HEK293 (cell line): ENCODE measurements at regions not wholly inside any gene's neighbourhood (a gene's known extent, or its start where the extent isn't known, plus 50 kb on each side); places are given as distances from the start of the nearest gene placed in this dataset.

ENCODE experiments used
- CTCF ChIA-PET: fragments of 350-600 bp; formaldehyde crosslinking; extraction: SDS; loops from one replicate; lab custom pipeline; 2021; ENCODE audit warnings: antibody characterized with exemption; lab: Yijun Ruan, JAX
- POLR2A ChIA-PET: fragments of 300-600 bp; formaldehyde crosslinking; extraction: SDS; loops from one replicate; lab custom pipeline; 2020; ENCODE audit warnings: antibody characterized with exemption, inconsistent platforms; lab: Yijun Ruan, JAX
- H3K27ac ChIP-seq: fragments of 200-500 bp; sonication (Bioruptor generic); 2 replicates; pipeline ENCODE4 v1.5.1; 2014; ENCODE audit warnings: low read depth, low read length, control low read depth, inconsistent platforms; ENCODE audit errors: extremely low read depth
- H3K36me3 ChIP-seq, 2 experiments: fragments of 200-500 bp in 1 of 2; sonication (Bioruptor generic) in 1 of 2; 1 replicate in 1 of 2; 2 replicates in 1 of 2; pipeline ENCODE4 v1.5.1; 2014 to 2017; ENCODE audit warnings: inconsistent platforms in 2 of 2, low read length in 2 of 2; ENCODE audit not compliant: control insufficient read depth in 2 of 2, insufficient read depth in 1 of 2
- H3K4me1 ChIP-seq: fragments of 200-500 bp; sonication (Bioruptor generic); 2 replicates; pipeline ENCODE4 v1.5.1; 2014; ENCODE audit warnings: mild to moderate bottlenecking, low read length, inconsistent platforms; ENCODE audit not compliant: control insufficient read depth, insufficient read depth
- H3K4me3 ChIP-seq: 2 replicates; pipeline ENCODE4 v1.5.1; 2011; ENCODE audit warnings: low read depth, mild to moderate bottlenecking, control low read depth, low read length, moderate library complexity
- H3K9me3 ChIP-seq: fragments of 200-500 bp; sonication (Bioruptor generic); 2 replicates; pipeline ENCODE4 v1.5.1; 2014; ENCODE audit warnings: low read depth, low read length, inconsistent platforms; ENCODE audit not compliant: control insufficient read depth, insufficient read depth
- KLF8 ChIP-seq: fragments of 450-650 bp; formaldehyde crosslinking; IDR thresholded peaks from 2 replicates; pipeline ENCODE4 v1.5.1; 2016; ENCODE audit warnings: missing biosample characterization, missing genetic modification characterization
- PRDM4 ChIP-seq: fragments of 450-650 bp; formaldehyde crosslinking; IDR thresholded peaks from 2 replicates; pipeline ENCODE4 v1.5.1; 2017; ENCODE audit warnings: missing biosample characterization, missing genetic modification characterization
- PRDM6 ChIP-seq: fragments of 450-650 bp; formaldehyde crosslinking; IDR thresholded peaks from 2 replicates; pipeline ENCODE4 v1.5.1; 2017; ENCODE audit warnings: missing biosample characterization, missing genetic modification characterization
- SALL2 ChIP-seq: fragments of 450-650 bp; formaldehyde crosslinking; IDR thresholded peaks from 2 replicates; pipeline ENCODE4 v1.5.0; 2017; ENCODE audit warnings: missing biosample characterization, mild to moderate bottlenecking, missing genetic modification characterization, borderline replicate concordance
- TSHZ1 ChIP-seq: fragments of 450-650 bp; formaldehyde crosslinking; IDR thresholded peaks from 2 replicates; pipeline ENCODE4 v1.5.1; 2016; ENCODE audit warnings: missing biosample characterization, missing genetic modification characterization, borderline replicate concordance
- WT1 ChIP-seq: fragments of 450-650 bp; formaldehyde crosslinking; IDR thresholded peaks from 2 replicates; pipeline ENCODE4 v1.5.1; 2016; ENCODE audit warnings: missing biosample characterization, missing genetic modification characterization
- ZBTB44 ChIP-seq: fragments of 450-650 bp; IDR thresholded peaks from 2 replicates; pipeline ENCODE4 v1.5.1; 2018; ENCODE audit warnings: missing biosample characterization, mild to moderate bottlenecking, missing genetic modification characterization
- ZNF140 ChIP-seq: fragments of 450-650 bp; formaldehyde crosslinking; IDR thresholded peaks from 2 replicates; pipeline ENCODE4 v1.5.1; 2016; ENCODE audit warnings: missing biosample characterization, missing genetic modification characterization
- ZNF146 ChIP-seq: fragments of 450-650 bp; formaldehyde crosslinking; IDR thresholded peaks from 2 replicates; pipeline ENCODE4 v1.5.1; 2016; ENCODE audit warnings: missing biosample characterization, missing genetic modification characterization
- ZNF155 ChIP-seq: fragments of 450-650 bp; formaldehyde crosslinking; IDR thresholded peaks from 2 replicates; pipeline ENCODE4 v1.5.1; 2016; ENCODE audit warnings: missing biosample characterization, missing genetic modification characterization
- ZNF2 ChIP-seq: fragments of 450-650 bp; formaldehyde crosslinking; IDR thresholded peaks from 2 replicates; pipeline ENCODE4 v1.5.1; 2016; ENCODE audit warnings: missing biosample characterization, missing genetic modification characterization
- ZNF24 ChIP-seq: fragments of 450-650 bp; formaldehyde crosslinking; IDR thresholded peaks from 2 replicates; pipeline ENCODE4 v1.5.1; 2016; ENCODE audit warnings: missing biosample characterization, missing genetic modification characterization
- ZNF324 ChIP-seq: fragments of 450-650 bp; formaldehyde crosslinking; IDR thresholded peaks from 2 replicates; pipeline ENCODE4 v1.5.1; 2016; ENCODE audit warnings: missing biosample characterization, missing genetic modification characterization
- ZNF398 ChIP-seq: fragments of 450-650 bp; formaldehyde crosslinking; IDR thresholded peaks from 2 replicates; pipeline ENCODE4 v1.5.1; 2017; ENCODE audit warnings: missing biosample characterization, missing genetic modification characterization
- ZNF48 ChIP-seq: fragments of 450-650 bp; formaldehyde crosslinking; IDR thresholded peaks from 2 replicates; pipeline ENCODE4 v1.5.1; 2016; ENCODE audit warnings: missing biosample characterization, missing genetic modification characterization
- ZNF501 ChIP-seq: fragments of 450-650 bp; formaldehyde crosslinking; IDR thresholded peaks from 2 replicates; pipeline ENCODE4 v1.5.1; 2016; ENCODE audit warnings: missing biosample characterization, missing genetic modification characterization
- ZNF549 ChIP-seq: fragments of 450-650 bp; IDR thresholded peaks from 2 replicates; pipeline ENCODE4 v1.5.1; 2018; ENCODE audit warnings: missing biosample characterization, missing genetic modification characterization, mild to moderate bottlenecking, inconsistent platforms, moderate library complexity
- ZNF596 ChIP-seq: fragments of 450-650 bp; IDR thresholded peaks from 2 replicates; pipeline ENCODE4 v1.5.0; 2018; ENCODE audit warnings: missing biosample characterization, mild to moderate bottlenecking, missing genetic modification characterization, moderate library complexity
- ZNF677 ChIP-seq: fragments of 450-650 bp; IDR thresholded peaks from 2 replicates; pipeline ENCODE4 v1.5.0; 2018; ENCODE audit warnings: missing biosample characterization, mild to moderate bottlenecking, missing genetic modification characterization, moderate library complexity
- ZNF791 ChIP-seq: fragments of 450-650 bp; formaldehyde crosslinking; IDR thresholded peaks from 2 replicates; pipeline ENCODE4 v1.5.1; 2016; ENCODE audit warnings: missing biosample characterization, missing genetic modification characterization

GRCh38 chr1:157403203-157403602, 149.1 kb downstream of the FCRL5 start:
- no peaks in the 10 kb centered on the region for H3K4me1 ChIP-seq
- no peak overlapping the region for H3K4me3 ChIP-seq
- no peaks in the 10 kb centered on the region for H3K36me3 ChIP-seq
- POLR2A ChIA-PET = no interaction called here
- H3K27ac ChIP-seq = no peak overlapping the region
- H3K9me3 ChIP-seq = no peaks in the 10 kb centered on the region
- CTCF ChIA-PET = interaction anchor here (0.6 kb wide), 1 partner anchor 866 kb away, joined by 3 read pairs; no protein-coding TSS in a partner anchor
- TF ChIP-seq WT1 = no peak

GRCh38 chr1:157400766-157401165, 151.5 kb downstream of the FCRL5 start:
- no peak overlapping the region for H3K4me3 ChIP-seq
- POLR2A ChIA-PET = no interaction called here
- no peaks in the 10 kb centered on the region for H3K36me3 ChIP-seq
- TF ChIP-seq SALL2 = no peak
- TF ChIP-seq ZNF48 = no peak
- no peak for TF ChIP-seq KLF8 (tag by site-specific recombination)
- no peak for TF ChIP-seq ZBTB44
- no peak for TF ChIP-seq ZNF596 (tag by site-specific recombination)
- TF ChIP-seq ZNF677 = no peak
- TF ChIP-seq ZNF24 (tag by site-specific recombination) = no peak
- no peak for TF ChIP-seq ZNF501 (tag by site-specific recombination)
- TF ChIP-seq PRDM6 (tag by site-specific recombination) = no peak
- TF ChIP-seq ZNF146 (tag by site-specific recombination) = no peak
- no peak for TF ChIP-seq ZNF2 (tag by site-specific recombination)
- no peak for TF ChIP-seq TSHZ1 (tag by site-specific recombination)
- TF ChIP-seq ZNF791 (tag by site-specific recombination) = no peak
- no peak for TF ChIP-seq ZNF549 (tag by site-specific recombination)
- TF ChIP-seq ZNF155 (tag by site-specific recombination) = no peak
- TF ChIP-seq ZNF398 = no peak
- no peak for TF ChIP-seq PRDM4 (tag by site-specific recombination)
- TF ChIP-seq ZNF140 = no peak
- TF ChIP-seq ZNF324 (tag by site-specific recombination) = no peak
- CTCF ChIA-PET = interaction anchor here (0.5 to 1.9 kb wide), 4 partner anchors 30 to 127 kb away, joined by 4 to 8 read pairs (median 4); no protein-coding TSS in a partner anchor
- H3K9me3 ChIP-seq = no peaks in the 10 kb centered on the region
- H3K4me1 ChIP-seq = no peaks in the 10 kb centered on the region
- H3K27ac ChIP-seq = no peak overlapping the region
